Lung (tissue), 11 donors: ENCODE measurements at regions not wholly inside any gene's neighbourhood (a gene's known extent, or its start where the extent isn't known, plus 50 kb on each side); places are given as distances from the start of the nearest gene placed in this dataset.

Source experiments
- ATAC-seq: fragments of 200-7000 bp; cut with Tn5 transposase; one replicate; pipeline ENCODE4 v1.9.1; 2020; ENCODE audit warnings: moderate number of reproducible peaks; ENCODE audit not compliant: insufficient read depth, low FRiP score
- DNase-seq, 3 donors: peaks; one replicate each; pipeline ENCODE4 v3.0.0-alpha.2; 2013 to 2017
- H3K27ac ChIP-seq, 2 donors: one replicate each; pipeline ENCODE4 v1.5.1; 2013; ENCODE audit warnings: mild to moderate bottlenecking in 2 of 2, moderate library complexity in 2 of 2, control low read depth in 1 of 2, inconsistent platforms in 1 of 2, low read depth in 1 of 2, low read length in 1 of 2
- H3K27me3 ChIP-seq, 3 donors: one replicate each; pipeline ENCODE4 v1.5.1; 2013; ENCODE audit warnings: low read length in 2 of 3; ENCODE audit not compliant: control insufficient read depth in 3 of 3, insufficient read depth in 3 of 3
- H3K36me3 ChIP-seq, 4 donors: one replicate each; pipeline ENCODE4 v1.5.1; 2013; ENCODE audit warnings: low read length in 4 of 4, mild to moderate bottlenecking in 1 of 4, moderate library complexity in 1 of 4; ENCODE audit not compliant: control insufficient read depth in 4 of 4, insufficient read depth in 4 of 4
- H3K4me1 ChIP-seq, 5 donors: one replicate each; pipeline ENCODE4 v1.5.1; 2013; ENCODE audit warnings: low read length in 5 of 5, mild to moderate bottlenecking in 2 of 5, moderate library complexity in 1 of 5; ENCODE audit not compliant: control insufficient read depth in 5 of 5, insufficient read depth in 5 of 5
- H3K4me3 ChIP-seq: one replicate; pipeline ENCODE4 v1.5.1; 2013; ENCODE audit warnings: mild to moderate bottlenecking, control low read depth, moderate library complexity
- H3K9ac ChIP-seq, 2 donors: one replicate each; pipeline ENCODE4 v1.5.1; 2013; ENCODE audit warnings: low read length in 2 of 2, control low read depth in 1 of 2; ENCODE audit not compliant: insufficient read depth in 1 of 2
- H3K9me3 ChIP-seq, 4 donors: one replicate each; pipeline ENCODE4 v1.5.1; 2013; ENCODE audit warnings: low read length in 3 of 4, mild to moderate bottlenecking in 1 of 4, moderate library complexity in 1 of 4; ENCODE audit not compliant: control insufficient read depth in 4 of 4, insufficient read depth in 3 of 4
- WGBS, 2 donors: extraction: QIAGEN DNeasy Blood & Tissue Kit; methylation state at CpG; one replicate each; pipeline ENCODE4 v1.1.7; 2013; 5-methylcytosine and 5-hydroxymethylcytosine counted together
- TF ChIP-seq, protein P1 (sequence below): IDR thresholded peaks from 2 replicates; pipeline ENCODE4 v1.5.1; 2012; ENCODE audit warnings: mild to moderate bottlenecking; ENCODE audit errors: control extremely low read depth, extremely low read depth
- donor health status: control.
- donor health status: control.
- donor health status: Bipolar disorder and iron deficiency.
- donor health status: healthy.
- donor health status: DM: yes; HTN: yes; CAD: no.

DNA sequence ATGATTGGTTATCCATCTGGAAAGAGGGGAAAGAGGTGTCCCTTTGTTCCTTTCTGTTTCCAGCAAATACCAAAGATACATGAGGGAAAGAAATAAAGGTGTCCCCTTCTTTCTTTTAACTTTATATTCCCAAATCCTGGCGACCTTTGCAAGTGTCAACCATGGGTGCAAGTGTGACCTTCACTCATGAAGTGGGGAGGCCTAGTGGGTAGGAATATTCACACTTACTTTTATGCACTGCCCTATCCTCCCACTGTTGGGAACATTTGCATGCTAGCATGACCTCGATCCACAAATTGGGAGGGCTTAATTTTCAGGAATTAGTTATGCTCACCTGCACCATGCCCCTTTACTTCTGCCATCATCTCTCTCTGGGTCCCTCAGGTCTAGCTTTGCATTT, 70.2 kb upstream of the ZNF804A start:
- peaks cover 0 to 34% (median 10%) of the 10 kb centered on the region in 4 donors for H3K9me3 ChIP-seq
- TF ChIP-seq, protein P1, sequence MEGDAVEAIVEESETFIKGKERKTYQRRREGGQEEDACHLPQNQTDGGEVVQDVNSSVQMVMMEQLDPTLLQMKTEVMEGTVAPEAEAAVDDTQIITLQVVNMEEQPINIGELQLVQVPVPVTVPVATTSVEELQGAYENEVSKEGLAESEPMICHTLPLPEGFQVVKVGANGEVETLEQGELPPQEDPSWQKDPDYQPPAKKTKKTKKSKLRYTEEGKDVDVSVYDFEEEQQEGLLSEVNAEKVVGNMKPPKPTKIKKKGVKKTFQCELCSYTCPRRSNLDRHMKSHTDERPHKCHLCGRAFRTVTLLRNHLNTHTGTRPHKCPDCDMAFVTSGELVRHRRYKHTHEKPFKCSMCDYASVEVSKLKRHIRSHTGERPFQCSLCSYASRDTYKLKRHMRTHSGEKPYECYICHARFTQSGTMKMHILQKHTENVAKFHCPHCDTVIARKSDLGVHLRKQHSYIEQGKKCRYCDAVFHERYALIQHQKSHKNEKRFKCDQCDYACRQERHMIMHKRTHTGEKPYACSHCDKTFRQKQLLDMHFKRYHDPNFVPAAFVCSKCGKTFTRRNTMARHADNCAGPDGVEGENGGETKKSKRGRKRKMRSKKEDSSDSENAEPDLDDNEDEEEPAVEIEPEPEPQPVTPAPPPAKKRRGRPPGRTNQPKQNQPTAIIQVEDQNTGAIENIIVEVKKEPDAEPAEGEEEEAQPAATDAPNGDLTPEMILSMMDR, result no peak
- 56 to 63% methylated on average over 2 of the region's 2 CpGs for WGBS, 2 donors

DNA sequence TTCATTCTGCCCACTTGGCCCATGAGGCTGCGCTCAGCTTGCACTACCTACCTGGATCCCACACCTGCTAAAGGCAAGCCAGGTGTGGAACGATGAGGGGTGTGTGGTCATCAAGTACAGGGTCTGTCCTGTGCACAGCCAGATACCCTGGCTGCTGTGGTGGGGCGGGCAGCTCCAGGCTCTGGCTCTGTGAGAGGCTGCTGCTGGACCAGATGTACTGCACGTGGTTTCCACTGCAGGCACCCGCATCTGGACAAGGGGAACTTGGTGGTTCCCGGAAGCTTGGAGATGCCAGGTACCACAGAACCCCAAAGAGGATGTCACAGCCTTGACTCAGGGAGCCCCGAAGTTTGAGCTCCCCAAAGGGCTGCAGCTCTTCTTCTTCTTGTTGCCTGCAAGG, 68.1 kb upstream of the ZNF804A start:
- Histone ChIP-seq H3K4me1 (no peaks in the 10 kb centered on the region), H3K9ac (no peak overlapping the region), H3K36me3 (no peaks in the 10 kb centered on the region), H3K4me3 (no peak overlapping the region), H3K27ac (no peak overlapping the region), H3K27me3 (no peaks in the 10 kb centered on the region), H3K9me3 (peaks cover 0 to 24% (median 10%) of the 10 kb centered on the region in 4 donors)
- WGBS, 2 donors, result 82 to 87% methylated on average over 7 of the region's 7 CpGs
- TF ChIP-seq, protein P1, result no peak
- DNase-seq (peak in 1 of 3 donors; percentile 9), ATAC-seq (no peak)

More for the DNA sequence above, 70.2 kb upstream of the ZNF804A start:
- Histone ChIP-seq H3K4me3 (no peak overlapping the region), H3K36me3 (no peaks in the 10 kb centered on the region), H3K4me1 (no peaks in the 10 kb centered on the region), H3K27ac (no peak overlapping the region), H3K27me3 (no peaks in the 10 kb centered on the region), H3K9ac (no peak overlapping the region)
- DNase-seq (no peak), ATAC-seq (no peak)

DNA sequence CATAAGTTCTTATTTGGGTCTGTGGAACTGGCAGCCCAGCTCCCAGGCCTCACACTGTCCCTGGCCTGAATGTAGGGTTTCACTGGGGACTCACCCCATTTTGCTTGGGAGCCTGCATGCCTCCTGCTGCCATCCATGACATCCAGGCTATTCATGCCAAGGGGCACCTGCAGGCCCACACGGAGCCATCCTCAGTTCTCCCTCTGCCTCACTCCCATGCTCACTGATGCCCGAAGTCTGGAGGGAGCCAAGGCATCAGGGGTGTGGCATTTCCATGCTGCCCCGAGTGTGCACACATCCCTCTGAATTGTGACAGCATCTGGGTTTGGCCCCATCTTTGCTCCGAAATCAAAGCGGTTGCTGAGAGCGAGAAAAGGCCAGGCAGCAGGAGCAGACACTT, 67.4 kb upstream of the ZNF804A start:
- Histone ChIP-seq H3K9me3 (peaks cover 0 to 24% (median 10%) of the 10 kb centered on the region in 4 donors), H3K27me3 (no peaks in the 10 kb centered on the region), H3K4me1 (no peaks in the 10 kb centered on the region), H3K9ac (no peak overlapping the region), H3K27ac (no peak overlapping the region), H3K36me3 (no peaks in the 10 kb centered on the region), H3K4me3 (no peak overlapping the region)
- no peak for DNase-seq
- ATAC-seq, result no peak
- TF ChIP-seq, protein P1, result no peak
- WGBS, 2 donors, result 93 to 94% methylated on average over 6 of the region's 6 CpGs

DNA sequence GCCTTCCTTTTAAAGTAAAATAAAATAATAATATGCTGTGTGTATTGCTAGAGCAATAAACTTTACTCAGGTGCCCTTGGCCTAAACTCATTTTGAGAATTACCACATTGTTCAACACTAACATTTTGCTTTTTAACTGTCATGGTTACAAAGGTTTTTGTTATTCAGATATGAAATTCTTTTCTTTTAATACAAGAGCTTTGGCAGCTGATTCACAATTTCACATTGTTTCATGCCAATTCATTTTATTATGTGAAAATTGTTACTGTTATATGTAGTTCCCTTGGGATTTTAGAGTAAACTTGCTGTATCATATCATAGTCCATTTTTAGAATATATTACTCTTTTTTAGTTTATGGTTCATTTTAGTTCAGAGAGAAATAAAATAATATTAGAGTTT, 65.8 kb upstream of the ZNF804A start:
- H3K4me3 ChIP-seq, result no peak overlapping the region
- no peak for ATAC-seq
- no peaks in the 10 kb centered on the region for H3K27me3 ChIP-seq
- H3K36me3 ChIP-seq, result no peaks in the 10 kb centered on the region
- H3K27ac ChIP-seq, result no peak overlapping the region
- H3K4me1 ChIP-seq, result no peaks in the 10 kb centered on the region
- no peak overlapping the region for H3K9ac ChIP-seq
- DNase-seq, result no peak
- TF ChIP-seq, protein P1, result no peak
- H3K9me3 ChIP-seq, result peaks cover 0 to 24% (median 7%) of the 10 kb centered on the region in 4 donors
